Right atrium auricular region (tissue), 2 donors: ENCODE measurements at regions not wholly inside any gene's neighbourhood (a gene's known extent, or its start where the extent isn't known, plus 50 kb on each side); places are given as distances from the start of the nearest gene placed in this dataset.

ENCODE experiments used
- DNase-seq: peaks from one replicate; pipeline ENCODE4 v3.0.0-alpha.2; 2019; ENCODE audit warnings: low spot score
- H3K27ac ChIP-seq, 2 donors: fragments of 200-600 bp; sonication (generic); 1 replicate in 1 of 2; 2 replicates in 1 of 2; pipeline ENCODE4 v1.5.1; 2016 to 2019
- H3K27me3 ChIP-seq, 2 donors: fragments of 200-600 bp; sonication (generic); one replicate each; pipeline versions ENCODE4 v1.5.1 to v1.6.0; 2017 to 2019
- H3K36me3 ChIP-seq: fragments of 200-600 bp; sonication (generic); one replicate; pipeline ENCODE4 v1.5.1; 2016
- H3K4me1 ChIP-seq, 2 donors: fragments of 200-600 bp; sonication (generic); one replicate each; pipeline versions ENCODE4 v1.5.1 to v1.6.0; 2017 to 2019
- H3K4me3 ChIP-seq, 2 donors: fragments of 200-600 bp; sonication (generic); 1 replicate in 1 of 2; 2 replicates in 1 of 2; pipeline ENCODE4 v1.5.1; 2017 to 2019; ENCODE audit warnings: mild to moderate bottlenecking in 1 of 2, moderate library complexity in 1 of 2
- H3K9me3 ChIP-seq, 2 donors: fragments of 200-600 bp; sonication (generic); one replicate each; pipeline ENCODE4 v1.5.1; 2019
- TF ChIP-seq, protein P1 (sequence below), 2 donors: fragments of 200-600 bp; sonication (generic); IDR thresholded peaks; one replicate each; pipeline ENCODE4 v1.5.1; 2019; ENCODE audit warnings: antibody characterized with exemption in 2 of 2

DNA sequence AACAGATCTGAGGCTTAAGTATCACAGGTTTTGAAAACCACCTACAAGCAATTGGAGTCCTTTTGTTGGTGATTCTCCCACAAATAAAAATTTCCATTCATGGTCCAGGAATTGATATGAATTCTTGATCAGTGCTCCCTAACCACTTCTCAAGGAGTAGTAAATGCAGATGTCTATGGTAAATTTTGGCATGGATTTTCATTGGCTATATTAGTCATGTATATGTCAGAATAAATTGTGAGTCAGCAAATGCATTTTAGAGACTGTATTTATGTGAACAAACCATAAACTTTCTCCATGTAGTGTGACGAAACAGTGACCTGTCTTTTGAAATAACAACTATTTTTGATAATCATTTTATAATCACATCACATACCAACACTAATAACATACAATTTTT lies 611.1 kb downstream of the HTR1A start:
- H3K36me3 ChIP-seq, result no peaks in the 10 kb centered on the region
- no peak for DNase-seq
- H3K9me3 ChIP-seq, result no peaks in the 10 kb centered on the region
- H3K4me1 ChIP-seq, result no peaks in the 10 kb centered on the region
- H3K4me3 ChIP-seq, result no peak overlapping the region
- TF ChIP-seq, protein P1, sequence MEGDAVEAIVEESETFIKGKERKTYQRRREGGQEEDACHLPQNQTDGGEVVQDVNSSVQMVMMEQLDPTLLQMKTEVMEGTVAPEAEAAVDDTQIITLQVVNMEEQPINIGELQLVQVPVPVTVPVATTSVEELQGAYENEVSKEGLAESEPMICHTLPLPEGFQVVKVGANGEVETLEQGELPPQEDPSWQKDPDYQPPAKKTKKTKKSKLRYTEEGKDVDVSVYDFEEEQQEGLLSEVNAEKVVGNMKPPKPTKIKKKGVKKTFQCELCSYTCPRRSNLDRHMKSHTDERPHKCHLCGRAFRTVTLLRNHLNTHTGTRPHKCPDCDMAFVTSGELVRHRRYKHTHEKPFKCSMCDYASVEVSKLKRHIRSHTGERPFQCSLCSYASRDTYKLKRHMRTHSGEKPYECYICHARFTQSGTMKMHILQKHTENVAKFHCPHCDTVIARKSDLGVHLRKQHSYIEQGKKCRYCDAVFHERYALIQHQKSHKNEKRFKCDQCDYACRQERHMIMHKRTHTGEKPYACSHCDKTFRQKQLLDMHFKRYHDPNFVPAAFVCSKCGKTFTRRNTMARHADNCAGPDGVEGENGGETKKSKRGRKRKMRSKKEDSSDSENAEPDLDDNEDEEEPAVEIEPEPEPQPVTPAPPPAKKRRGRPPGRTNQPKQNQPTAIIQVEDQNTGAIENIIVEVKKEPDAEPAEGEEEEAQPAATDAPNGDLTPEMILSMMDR (IDR thresholded peaks at IDR 0.05), result no peak
- H3K27ac ChIP-seq, result no peak overlapping the region
- no peaks in the 10 kb centered on the region for H3K27me3 ChIP-seq

DNA sequence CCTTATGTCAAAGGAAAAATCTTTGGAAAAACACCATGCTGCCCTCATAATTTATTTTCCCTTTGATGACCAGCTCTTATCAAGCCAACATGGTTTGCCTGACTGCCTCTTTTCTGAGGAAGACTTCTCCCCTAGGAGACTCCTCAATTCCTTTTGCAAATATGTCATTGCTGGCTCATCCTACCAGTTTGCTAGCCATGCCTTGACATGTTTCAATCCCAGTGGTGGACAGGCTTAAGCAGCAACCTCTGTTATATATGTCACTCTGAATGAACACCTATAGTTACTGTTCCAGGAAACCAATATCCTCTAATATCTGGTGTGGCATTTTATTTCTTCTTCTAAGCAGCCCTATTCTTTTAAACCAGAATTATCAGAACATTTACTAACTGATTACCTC lies 615.8 kb downstream of the HTR1A start:
- H3K9me3 ChIP-seq, result peaks cover 0 to 2% of the 10 kb centered on the region in 2 donors
- H3K27me3 ChIP-seq, result no peaks in the 10 kb centered on the region
- H3K36me3 ChIP-seq, result no peaks in the 10 kb centered on the region
- TF ChIP-seq, protein P1 (IDR thresholded peaks at IDR 0.05), result no peak
- no peak overlapping the region for H3K27ac ChIP-seq
- H3K4me1 ChIP-seq, result no peaks in the 10 kb centered on the region
- no peak for DNase-seq
- H3K4me3 ChIP-seq, result no peak overlapping the region

DNA sequence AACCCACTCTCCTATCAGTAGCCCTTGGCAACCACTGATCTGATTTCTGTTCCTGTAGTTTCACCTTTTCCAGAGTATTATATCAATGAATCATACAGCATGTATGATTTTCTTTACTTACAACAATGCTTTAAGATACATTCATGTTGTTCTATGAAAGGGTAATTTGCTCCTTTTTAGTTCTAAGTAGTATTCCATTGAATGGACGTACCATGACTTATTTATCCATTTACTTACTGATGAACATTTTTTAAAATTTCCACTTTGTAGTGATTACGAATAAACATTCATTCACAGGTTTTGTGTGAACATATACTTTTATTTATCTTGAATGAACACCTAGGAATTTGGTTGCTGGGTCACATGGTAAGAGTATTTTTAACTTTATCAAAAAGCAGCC lies 620.8 kb downstream of the HTR1A start:
- Histone ChIP-seq H3K4me3 (no peak overlapping the region), H3K4me1 (no peaks in the 10 kb centered on the region), H3K36me3 (no peaks in the 10 kb centered on the region), H3K27me3 (no peaks in the 10 kb centered on the region), H3K27ac (no peak overlapping the region), H3K9me3 (peaks cover 4 to 7% of the 10 kb centered on the region in 2 donors)
- TF ChIP-seq, protein P1 (IDR thresholded peaks at IDR 0.05), result no peak
- DNase-seq, result no peak

DNA sequence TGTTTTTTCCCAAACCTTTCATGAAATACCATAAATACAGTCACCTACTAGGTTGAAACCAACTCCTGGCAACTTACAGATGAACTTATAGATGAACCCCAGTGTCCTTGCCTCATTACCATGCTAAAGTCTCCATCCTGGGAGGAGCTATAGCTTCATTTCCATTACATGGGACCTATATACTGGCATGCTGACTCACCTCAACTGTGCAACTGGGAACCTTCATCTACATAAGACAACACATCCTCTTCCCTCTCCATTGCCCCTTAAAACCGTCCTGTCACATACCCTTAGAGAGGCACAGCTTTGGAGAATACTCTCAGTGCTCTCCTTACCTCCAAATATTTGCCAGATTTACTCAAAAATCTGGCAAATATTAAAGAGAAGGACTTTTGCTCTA lies 638.3 kb downstream of the HTR1A start:
- Histone ChIP-seq H3K36me3 (no peaks in the 10 kb centered on the region), H3K27me3 (no peaks in the 10 kb centered on the region), H3K4me3 (no peak overlapping the region), H3K27ac (no peak overlapping the region), H3K9me3 (no peaks in the 10 kb centered on the region), H3K4me1 (no peaks in the 10 kb centered on the region)
- TF ChIP-seq, protein P1 (IDR thresholded peaks at IDR 0.05), result no peak
- DNase-seq, result no peak

DNA sequence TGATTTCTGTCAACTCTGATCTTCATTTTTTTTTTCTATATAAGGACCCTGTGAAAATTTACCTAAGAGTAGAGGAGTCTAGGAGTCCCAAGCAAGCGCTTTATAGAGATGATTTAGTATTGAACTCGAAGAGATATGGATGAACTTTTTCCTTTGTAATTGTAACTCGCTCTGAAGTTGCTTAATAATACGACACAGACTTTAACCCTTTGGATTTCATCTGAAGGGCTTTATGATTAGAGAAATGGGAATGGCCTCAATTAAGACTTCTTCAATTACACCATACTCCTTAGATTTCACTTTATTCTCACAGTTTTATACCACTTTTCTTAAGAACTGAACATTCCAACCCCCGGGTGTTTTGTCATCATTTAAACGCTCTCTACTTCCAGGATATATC lies 647.7 kb downstream of the HTR1A start:
- H3K27ac ChIP-seq, result no peak overlapping the region
- H3K4me1 ChIP-seq, result no peaks in the 10 kb centered on the region
- H3K9me3 ChIP-seq, result no peaks in the 10 kb centered on the region
- no peak overlapping the region for H3K4me3 ChIP-seq
- TF ChIP-seq, protein P1 (IDR thresholded peaks at IDR 0.05), result no peak
- DNase-seq, result no peak
- no peaks in the 10 kb centered on the region for H3K27me3 ChIP-seq
- H3K36me3 ChIP-seq, result no peaks in the 10 kb centered on the region

DNA sequence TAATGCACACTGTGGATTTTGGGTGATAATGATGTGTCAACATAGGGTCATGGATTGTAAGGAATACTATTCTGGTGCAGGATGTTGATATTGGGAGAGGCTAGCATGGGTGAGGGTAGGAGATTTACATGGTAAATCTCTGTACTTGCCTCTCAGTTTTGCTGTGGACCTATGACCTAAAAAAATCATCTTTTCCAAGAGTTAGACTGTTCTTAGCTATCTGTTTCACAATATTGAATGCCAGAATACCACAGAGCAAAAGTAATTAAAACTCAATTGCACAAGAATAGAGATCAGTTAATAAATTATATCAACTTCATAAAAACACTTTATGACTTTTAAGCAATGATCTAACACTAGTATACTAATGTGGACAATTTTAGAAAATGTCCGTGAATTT lies 651.6 kb downstream of the HTR1A start:
- Histone ChIP-seq H3K4me1 (no peaks in the 10 kb centered on the region), H3K4me3 (no peak overlapping the region), H3K27me3 (no peaks in the 10 kb centered on the region), H3K9me3 (no peaks in the 10 kb centered on the region), H3K36me3 (no peaks in the 10 kb centered on the region), H3K27ac (no peak overlapping the region)
- TF ChIP-seq, protein P1 (IDR thresholded peaks at IDR 0.05), result no peak
- no peak for DNase-seq
